Coronary artery (tissue), 2 donors: ENCODE measurements at regions not wholly inside any gene's neighbourhood (a gene's known extent, or its start where the extent isn't known, plus 50 kb on each side); places are given as distances from the start of the nearest gene placed in this dataset.

Source experiments
- DNase-seq: peaks from one replicate; pipeline ENCODE4 v3.0.0-alpha.2; 2017; ENCODE audit warnings: low spot score
- H3K27ac ChIP-seq, 2 donors: fragments of 200-600 bp; sonication (generic); one replicate each; pipeline ENCODE4 v1.5.1; 2016 to 2019
- H3K4me3 ChIP-seq: fragments of 200-600 bp; sonication (generic); 2 replicates; pipeline ENCODE4 v1.5.1; 2016; ENCODE audit warnings: mild to moderate bottlenecking, moderate library complexity
- CTCF ChIP-seq: fragments of 200-600 bp; sonication (generic); IDR thresholded peaks from one replicate; pipeline ENCODE4 v1.5.1; 2019; ENCODE audit warnings: antibody characterized with exemption

GRCh38 chr22:26957176-26957575 is 299.8 kb downstream of the MIAT start:
- no peak for DNase-seq
- H3K27ac ChIP-seq, result no peak overlapping the region
- no peak overlapping the region for H3K4me3 ChIP-seq
- no peak for TF ChIP-seq CTCF

DNA sequence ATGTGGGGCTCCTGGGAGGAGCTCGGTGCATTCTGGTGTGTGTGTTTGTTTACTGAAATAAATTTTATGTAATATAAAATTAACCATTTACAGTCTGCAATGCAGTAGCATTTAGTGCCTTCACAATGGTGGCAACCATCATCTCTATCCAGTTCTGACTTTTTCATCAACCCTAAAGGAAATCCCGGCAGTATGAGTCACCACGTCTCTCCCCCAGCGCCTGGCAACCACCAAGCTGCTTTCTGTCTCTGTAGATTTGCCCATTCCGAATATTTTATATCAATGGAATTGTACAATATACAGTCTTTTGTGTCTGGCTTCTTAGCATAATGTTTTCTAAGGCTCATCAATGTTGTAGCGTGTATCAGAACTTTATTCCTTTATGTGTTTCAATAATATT is 300.5 kb downstream of the MIAT start:
- DNase-seq, result no peak
- H3K4me3 ChIP-seq, result no peak overlapping the region
- TF ChIP-seq CTCF, result no peak
- no peak overlapping the region for H3K27ac ChIP-seq

GRCh38 chr22:26958378-26958777 is 301.0 kb downstream of the MIAT start:
- H3K27ac ChIP-seq, result no peak overlapping the region
- no peak for TF ChIP-seq CTCF
- DNase-seq, result no peak
- no peak overlapping the region for H3K4me3 ChIP-seq

- TF ChIP-seq CTCF, result no peak
- no peak overlapping the region for H3K4me3 ChIP-seq
- no peak overlapping the region for H3K27ac ChIP-seq
- DNase-seq, result no peak
These were observed 307.3 kb downstream of the MIAT start for GRCh38 chr22:26964642-26965041.

DNA sequence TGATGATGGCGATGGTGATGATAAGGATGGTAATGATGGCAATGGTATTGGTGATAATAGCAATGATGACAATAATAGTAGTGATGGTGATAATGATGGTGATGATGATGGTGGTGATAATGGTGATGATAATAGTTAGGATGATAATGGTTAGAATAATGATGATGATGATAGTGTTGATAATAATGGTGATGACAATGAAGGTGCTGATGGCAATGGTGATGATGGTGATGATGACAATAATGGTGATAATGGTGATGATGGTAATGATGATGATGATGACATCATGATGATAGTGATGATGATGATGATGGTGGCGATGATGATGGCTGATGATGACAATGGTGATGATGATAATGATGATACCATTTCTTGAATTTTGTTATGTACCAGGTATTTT is 309.9 kb downstream of the MIAT start:
- TF ChIP-seq CTCF, result no peak
- Histone ChIP-seq H3K4me3 (no peak overlapping the region), H3K27ac (no peak overlapping the region)
- no peak for DNase-seq

DNA sequence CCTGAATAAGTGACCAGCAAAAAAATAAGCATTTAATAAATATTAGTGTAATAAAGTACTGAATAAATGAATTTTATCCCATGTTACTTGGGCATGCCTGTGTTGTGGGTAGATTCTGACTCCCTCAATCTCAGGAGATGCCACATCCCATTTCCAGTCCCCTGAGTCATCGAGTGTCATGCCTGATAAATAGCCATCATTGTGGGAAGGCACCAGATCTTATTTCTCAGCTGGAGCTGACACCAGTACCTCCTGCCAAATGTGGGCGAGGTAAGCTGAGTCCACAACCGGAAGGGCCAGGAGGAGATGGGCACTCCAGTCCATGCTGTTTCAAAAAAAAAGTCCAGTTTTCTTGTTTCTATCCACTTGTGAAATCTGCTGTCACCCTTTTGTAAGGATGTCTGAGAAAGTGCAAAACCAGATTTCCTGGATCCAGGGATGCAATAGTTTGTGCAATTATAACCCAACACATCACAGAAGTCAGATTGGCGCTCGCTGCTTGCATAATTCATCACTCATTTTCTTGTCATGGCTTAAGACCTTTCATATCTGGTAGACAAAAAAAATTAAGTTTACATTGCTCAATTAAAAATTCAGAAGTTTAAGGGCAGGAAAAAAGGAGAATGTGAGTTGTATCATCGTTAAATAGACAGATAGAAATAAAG is 311.6 kb downstream of the MIAT start:
- Histone ChIP-seq H3K4me3 (no peak overlapping the region), H3K27ac (no peak overlapping the region)
- no peak for DNase-seq
- TF ChIP-seq CTCF, result no peak

GRCh38 chr22:26970809-26971394 is 313.5 kb downstream of the MIAT start:
- no peak overlapping the region for H3K4me3 ChIP-seq
- TF ChIP-seq CTCF, result no peak

More at GRCh38 chr22:26970809-26971394, 313.5 kb downstream of the MIAT start:
- no peak overlapping the region for H3K27ac ChIP-seq
- no peak for DNase-seq
